ENCODE measurements at regions not wholly inside any gene's neighbourhood (a gene's known extent, or its start where the extent isn't known, plus 50 kb on each side); places are given as distances from the start of the nearest gene placed in this dataset.

DNA sequence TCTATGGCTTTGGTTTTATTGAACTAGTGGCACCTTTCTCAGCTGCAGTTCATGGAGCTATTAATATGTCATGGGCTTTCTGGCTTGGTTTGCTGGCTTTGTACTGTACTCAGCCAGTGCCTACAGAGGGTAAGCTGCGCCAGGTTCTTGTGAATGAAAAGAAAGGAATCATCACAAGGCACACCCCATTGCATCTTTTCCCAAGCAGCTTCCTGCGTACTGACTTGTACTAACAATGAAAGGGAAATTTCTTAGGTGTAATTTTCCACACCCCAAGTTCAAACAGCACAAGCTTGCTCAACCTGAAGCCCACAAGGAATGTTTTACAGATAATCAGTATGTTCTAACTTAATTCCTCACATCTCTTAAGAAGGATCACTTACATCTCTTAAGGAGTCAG lies 78.0 kb upstream of the TNFSF18 start:
- no peak overlapping the region for H2AFZ ChIP-seq (ENCODE audit: low read depth, low read length, severe bottlenecking)
- H4K20me1 ChIP-seq (ENCODE audit: low read depth, low read length), result no peaks in the 10 kb centered on the region
- no peak overlapping the region for H3K4me3 ChIP-seq (ENCODE audit: insufficient read depth, low read length, poor library complexity, severe bottlenecking)

DNA sequence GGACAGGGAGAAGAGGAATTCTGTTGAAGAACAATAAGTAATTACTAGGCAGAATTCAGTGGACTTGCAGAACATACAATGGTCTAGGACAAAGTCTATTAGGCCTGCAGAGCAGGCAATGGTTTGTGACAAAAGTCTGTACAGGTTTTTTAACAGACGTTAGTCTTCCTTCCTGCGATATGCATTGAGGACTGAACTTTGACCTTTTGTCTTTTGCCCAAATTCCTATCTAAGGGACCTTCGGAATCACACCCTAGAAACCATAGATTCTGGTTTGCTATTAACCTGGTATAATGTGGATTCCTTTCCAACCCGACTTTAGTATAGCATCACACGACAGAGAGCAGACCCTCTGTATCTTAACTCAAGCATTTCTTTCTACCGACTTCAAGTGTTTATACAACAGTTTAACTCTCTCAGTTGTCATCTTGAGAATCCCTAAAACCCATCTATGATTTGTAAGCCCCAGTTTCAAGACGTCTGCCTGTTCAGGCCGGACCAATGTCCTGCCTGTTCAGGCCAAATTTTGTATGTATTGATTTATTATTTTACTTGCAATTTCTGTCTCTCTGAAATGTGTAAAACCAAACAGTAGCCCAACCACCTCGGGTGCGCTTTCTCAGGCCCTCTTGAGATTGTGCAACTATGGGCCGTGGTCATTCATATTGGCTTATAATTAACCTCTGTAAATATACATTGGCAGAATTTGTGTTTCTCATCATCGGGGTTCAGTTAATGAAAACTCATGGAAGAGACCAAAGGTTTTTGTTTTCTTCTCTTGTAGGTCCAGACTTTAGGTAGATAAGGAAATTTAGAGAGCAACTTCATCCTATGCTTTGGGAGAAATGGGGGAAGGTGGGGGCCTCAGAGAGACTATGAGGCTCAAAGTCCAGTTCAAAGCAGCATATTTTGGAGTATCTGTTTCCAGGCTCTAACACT lies 76.9 kb upstream of the TNFSF18 start:
- no peak overlapping the region for H2AFZ ChIP-seq (ENCODE audit: low read depth, low read length, severe bottlenecking)

More for the DNA sequence above, 78.0 kb upstream of the TNFSF18 start:
- Histone ChIP-seq H3K9me2 (replicated peaks; ENCODE audit: insufficient read depth, low read length) (no peaks in the 10 kb centered on the region), H3K9me3 (ENCODE audit: insufficient read depth, low read length) (no peaks in the 10 kb centered on the region), H3K27ac (ENCODE audit: low read depth, low read length) (no peak overlapping the region), H3K9ac (ENCODE audit: low read length) (no peak overlapping the region), H3K36me3 (ENCODE audit: low read length) (no peaks in the 10 kb centered on the region), H3F3A (ENCODE audit: insufficient read depth) (no peaks in the 10 kb centered on the region), H3K27me3 (ENCODE audit: low read length) (no peaks in the 10 kb centered on the region), H3K79me2 (ENCODE audit: insufficient read depth, low read length) (no peaks in the 10 kb centered on the region), H3K4me2 (ENCODE audit: low read depth, low read length, poor library complexity, severe bottlenecking) (no peak overlapping the region)
- TF ChIP-seq EZH2phosphoT487 (conservative IDR thresholded peaks at IDR 0.05; ENCODE audit: low read length), result no peak
- TF ChIP-seq, protein P1, sequence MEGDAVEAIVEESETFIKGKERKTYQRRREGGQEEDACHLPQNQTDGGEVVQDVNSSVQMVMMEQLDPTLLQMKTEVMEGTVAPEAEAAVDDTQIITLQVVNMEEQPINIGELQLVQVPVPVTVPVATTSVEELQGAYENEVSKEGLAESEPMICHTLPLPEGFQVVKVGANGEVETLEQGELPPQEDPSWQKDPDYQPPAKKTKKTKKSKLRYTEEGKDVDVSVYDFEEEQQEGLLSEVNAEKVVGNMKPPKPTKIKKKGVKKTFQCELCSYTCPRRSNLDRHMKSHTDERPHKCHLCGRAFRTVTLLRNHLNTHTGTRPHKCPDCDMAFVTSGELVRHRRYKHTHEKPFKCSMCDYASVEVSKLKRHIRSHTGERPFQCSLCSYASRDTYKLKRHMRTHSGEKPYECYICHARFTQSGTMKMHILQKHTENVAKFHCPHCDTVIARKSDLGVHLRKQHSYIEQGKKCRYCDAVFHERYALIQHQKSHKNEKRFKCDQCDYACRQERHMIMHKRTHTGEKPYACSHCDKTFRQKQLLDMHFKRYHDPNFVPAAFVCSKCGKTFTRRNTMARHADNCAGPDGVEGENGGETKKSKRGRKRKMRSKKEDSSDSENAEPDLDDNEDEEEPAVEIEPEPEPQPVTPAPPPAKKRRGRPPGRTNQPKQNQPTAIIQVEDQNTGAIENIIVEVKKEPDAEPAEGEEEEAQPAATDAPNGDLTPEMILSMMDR (IDR thresholded peaks at IDR 0.05; ENCODE audit: insufficient read depth, low read length, poor library complexity, severe bottlenecking), result no peak

DNA sequence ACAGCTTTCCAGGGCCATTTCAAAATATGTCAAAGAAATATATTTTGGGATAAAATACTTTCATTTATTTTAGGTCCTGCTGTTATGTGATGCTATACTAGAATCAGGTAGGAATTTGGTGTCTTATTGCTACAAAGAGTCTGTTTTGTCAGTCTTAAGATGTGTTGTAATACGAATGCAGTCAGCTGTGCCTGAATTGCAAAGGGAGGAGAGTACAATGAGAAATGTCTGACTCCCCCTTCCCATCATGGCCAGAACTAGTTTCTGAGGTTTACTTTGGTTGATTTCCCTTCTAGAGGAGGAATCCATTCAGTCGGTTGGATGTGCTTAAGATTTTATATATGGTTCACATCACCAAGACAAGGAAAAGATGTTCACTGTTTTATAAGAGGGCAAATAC lies 75.7 kb upstream of the TNFSF18 start:
- Histone ChIP-seq H3K27ac (ENCODE audit: low read depth, low read length) (no peak overlapping the region), H3F3A (ENCODE audit: insufficient read depth) (no peaks in the 10 kb centered on the region), H3K36me3 (ENCODE audit: low read length) (no peaks in the 10 kb centered on the region), H4K20me1 (ENCODE audit: low read depth, low read length) (no peaks in the 10 kb centered on the region), H3K9ac (ENCODE audit: low read length) (no peak overlapping the region), H3K9me3 (ENCODE audit: insufficient read depth, low read length) (no peaks in the 10 kb centered on the region), H3K27me3 (ENCODE audit: low read length) (no peaks in the 10 kb centered on the region), H2AFZ (ENCODE audit: low read depth, low read length, severe bottlenecking) (no peak overlapping the region), H3K9me2 (replicated peaks; ENCODE audit: insufficient read depth, low read length) (no peaks in the 10 kb centered on the region), H3K79me2 (ENCODE audit: insufficient read depth, low read length) (no peaks in the 10 kb centered on the region), H3K4me2 (ENCODE audit: low read depth, low read length, poor library complexity, severe bottlenecking) (no peak overlapping the region), H3K4me3 (ENCODE audit: insufficient read depth, low read length, poor library complexity, severe bottlenecking) (no peak overlapping the region)
- TF ChIP-seq, protein P1 (IDR thresholded peaks at IDR 0.05; ENCODE audit: insufficient read depth, low read length, poor library complexity, severe bottlenecking), result no peak
- no peak for TF ChIP-seq EZH2phosphoT487 (conservative IDR thresholded peaks at IDR 0.05; ENCODE audit: low read length)

More for the DNA sequence above, 76.9 kb upstream of the TNFSF18 start:
- Histone ChIP-seq H3K4me2 (ENCODE audit: low read depth, low read length, poor library complexity, severe bottlenecking) (no peak overlapping the region), H3F3A (ENCODE audit: insufficient read depth) (no peaks in the 10 kb centered on the region), H3K27ac (ENCODE audit: low read depth, low read length) (no peak overlapping the region), H3K9me2 (replicated peaks; ENCODE audit: insufficient read depth, low read length) (no peaks in the 10 kb centered on the region), H3K36me3 (ENCODE audit: low read length) (no peaks in the 10 kb centered on the region), H3K79me2 (ENCODE audit: insufficient read depth, low read length) (no peaks in the 10 kb centered on the region), H3K9ac (ENCODE audit: low read length) (no peak overlapping the region), H4K20me1 (ENCODE audit: low read depth, low read length) (no peaks in the 10 kb centered on the region), H3K27me3 (ENCODE audit: low read length) (no peaks in the 10 kb centered on the region), H3K4me3 (ENCODE audit: insufficient read depth, low read length, poor library complexity, severe bottlenecking) (no peak overlapping the region), H3K9me3 (ENCODE audit: insufficient read depth, low read length) (no peaks in the 10 kb centered on the region)
- TF ChIP-seq EZH2phosphoT487 (conservative IDR thresholded peaks at IDR 0.05; ENCODE audit: low read length), result no peak
- TF ChIP-seq, protein P1 (IDR thresholded peaks at IDR 0.05; ENCODE audit: insufficient read depth, low read length, poor library complexity, severe bottlenecking), result no peak
